NOMO-1 treated with DMSO at 0.1 percent for 48 hours (cell line): ENCODE measurements at regions not wholly inside any gene's neighbourhood (a gene's known extent, or its start where the extent isn't known, plus 50 kb on each side); places are given as distances from the start of the nearest gene placed in this dataset.
A peak's percentile ranks its signal among the peaks of the same experiment; 100 is the strongest.
"Not testable (repeated sequence)": the region's sequence is repeated elsewhere in the genome, so short reads cannot be mapped to it uniquely, and the experiment has no call there.

Experiments used
- DNase-seq: peaks from one replicate; lab custom pipeline; 2025; ENCODE audit not compliant: unreplicated experiment; lab: John Stamatoyannopoulos, UW

- DNase-seq, result no peak
Observed at GRCh38 chr3:193800138-193801043, 207.4 kb downstream of the OPA1 start.

- no peak for DNase-seq
Observed at GRCh38 chr3:193801097-193801496, 208.1 kb downstream of the OPA1 start.

- no peak for DNase-seq
Observed at GRCh38 chr3:193803288-193803687, 210.3 kb downstream of the OPA1 start.

- DNase-seq, result no peak
Observed at GRCh38 chr3:193805448-193805847, 212.4 kb downstream of the OPA1 start.

- no peak for DNase-seq
Observed at GRCh38 chr3:193808317-193808716, 215.3 kb downstream of the OPA1 start.

GRCh38 chr3:193809106-193809505 lies 216.1 kb downstream of the OPA1 start:
- no peak for DNase-seq

GRCh38 chr3:193812078-193812725 lies 219.2 kb downstream of the OPA1 start:
- DNase-seq, result no peak

GRCh38 chr3:193812791-193813500 lies 219.9 kb downstream of the OPA1 start:
- DNase-seq, result no peak

GRCh38 chr3:193813501-193813830 lies 220.5 kb downstream of the OPA1 start:
- no peak for DNase-seq

- no peak for DNase-seq
Observed at GRCh38 chr3:193814166-193814892, 221.3 kb downstream of the OPA1 start.

GRCh38 chr3:193815246-193816027 lies 222.4 kb downstream of the OPA1 start:
- DNase-seq, result no peak

GRCh38 chr3:193816028-193816395 lies 223.0 kb downstream of the OPA1 start:
- DNase-seq, result no peak

GRCh38 chr3:193816656-193817311 lies 223.8 kb downstream of the OPA1 start:
- DNase-seq, result no peak

GRCh38 chr3:193819117-193820010 lies 226.4 kb downstream of the OPA1 start:
- no peak for DNase-seq

- peak; percentile 64 for DNase-seq
Observed at GRCh38 chr3:193821151-193821668, 228.2 kb downstream of the OPA1 start.

- no peak for DNase-seq
Observed at GRCh38 chr3:193822492-193823212, 229.6 kb downstream of the OPA1 start.

- DNase-seq, result not testable (repeated sequence)
Observed at GRCh38 chr3:193823213-193823605, 230.2 kb downstream of the OPA1 start.

GRCh38 chr3:193824365-193824764 lies 231.4 kb downstream of the OPA1 start:
- DNase-seq, result no peak
